Hepatocyte (in vitro differentiated cells): ENCODE measurements at regions not wholly inside any gene's neighbourhood (a gene's known extent, or its start where the extent isn't known, plus 50 kb on each side); places are given as distances from the start of the nearest gene placed in this dataset.

Experiments used
- DNase-seq: peaks from one replicate; pipeline ENCODE4 v3.0.0-alpha.2; 2016; ENCODE audit warnings: low spot score
- H2AFZ ChIP-seq: fragments of 200-600 bp; sonication (generic); 2 replicates; pipeline ENCODE4 v1.6.0; 2016; ENCODE audit warnings: antibody characterized with exemption, mild to moderate bottlenecking
- H3K27ac ChIP-seq: fragments of 200-600 bp; sonication (generic); 2 replicates; pipeline ENCODE4 v1.5.1; 2016; ENCODE audit warnings: mild to moderate bottlenecking
- H3K27me3 ChIP-seq: fragments of 200-600 bp; sonication (generic); 2 replicates; pipeline ENCODE4 v1.6.1; 2016
- H3K36me3 ChIP-seq: fragments of 200-600 bp; sonication (generic); replicated peaks from 2 replicates; pipeline ENCODE4 v1.5.1; 2016; ENCODE audit warnings: low read depth; ENCODE audit not compliant: insufficient read depth
- H3K4me1 ChIP-seq: fragments of 200-600 bp; sonication (generic); 2 replicates; pipeline ENCODE4 v1.5.1; 2016; ENCODE audit warnings: mild to moderate bottlenecking, moderate library complexity; ENCODE audit not compliant: insufficient read depth
- H3K4me2 ChIP-seq: fragments of 200-600 bp; sonication (generic); 2 replicates; pipeline ENCODE4 v1.6.0; 2016
- H3K4me3 ChIP-seq: fragments of 200-600 bp; sonication (generic); 2 replicates; pipeline ENCODE4 v1.5.1; 2016; ENCODE audit warnings: mild to moderate bottlenecking
- H3K79me2 ChIP-seq: fragments of 200-600 bp; sonication (generic); 2 replicates; pipeline ENCODE4 v1.6.0; 2017; ENCODE audit warnings: mild to moderate bottlenecking
- H3K9me2 ChIP-seq: fragments of 200-600 bp; sonication (generic); replicated peaks from 2 replicates; pipeline ENCODE4 v1.6.0; 2017; ENCODE audit warnings: mild to moderate bottlenecking; ENCODE audit not compliant: insufficient read depth
- H3K9me3 ChIP-seq: fragments of 200-600 bp; sonication (generic); 2 replicates; pipeline ENCODE4 v1.5.1; 2016; ENCODE audit warnings: low read depth, mild to moderate bottlenecking
- H4K20me1 ChIP-seq: fragments of 200-600 bp; sonication (generic); 2 replicates; pipeline ENCODE4 v1.6.0; 2016; ENCODE audit warnings: mild to moderate bottlenecking; ENCODE audit not compliant: insufficient read depth, poor library complexity, severe bottlenecking
- EZH2 ChIP-seq: fragments of 200-600 bp; sonication (generic); IDR thresholded peaks from 2 replicates; pipeline ENCODE4 v1.6.1; 2016; ENCODE audit warnings: antibody characterized with exemption, mild to moderate bottlenecking, borderline replicate concordance
- EZH2phosphoT487 ChIP-seq: fragments of 200-600 bp; sonication (generic); IDR thresholded peaks from one replicate; pipeline ENCODE4 v1.6.1; 2018; ENCODE audit warnings: antibody characterized with exemption, mild to moderate bottlenecking, low read depth, moderate library complexity; ENCODE audit not compliant: unreplicated experiment, severe bottlenecking
- WGBS: methylation state at CpG from one replicate; pipeline ENCODE4 v1.1.6; 2016; ENCODE audit warnings: low lambda C conversion rate; ENCODE audit errors: missing lambda C conversion rate; 5-methylcytosine and 5-hydroxymethylcytosine counted together
- TF ChIP-seq, protein P1 (sequence below): fragments of 200-600 bp; sonication (generic); IDR thresholded peaks from 2 replicates; pipeline ENCODE4 v1.5.1; 2016; ENCODE audit warnings: antibody characterized with exemption, mild to moderate bottlenecking; ENCODE audit not compliant: poor library complexity

DNA sequence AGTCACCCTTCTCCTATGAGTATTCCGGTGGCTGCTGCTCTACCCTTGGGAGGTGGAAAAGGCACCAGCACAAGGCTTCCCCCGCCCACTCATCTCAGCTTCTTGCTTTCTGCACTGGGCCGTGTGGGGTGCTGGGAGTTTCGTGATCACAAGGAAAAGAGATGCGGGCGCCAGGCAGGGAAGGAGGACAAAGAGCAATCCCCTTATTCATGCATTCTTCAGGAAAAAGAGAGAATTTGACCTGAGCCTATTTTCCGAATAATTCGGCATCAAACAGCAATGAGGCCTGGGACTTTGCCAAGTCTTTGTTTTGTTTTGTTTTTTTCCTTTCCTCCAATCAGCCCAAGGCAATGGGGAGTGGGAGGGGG is 102.2 kb upstream of the LPP start:
- H3K27ac ChIP-seq, result peak overlapping the region; percentile 54
- 88% methylated on average over 8 of the region's 8 CpGs for WGBS
- H2AFZ ChIP-seq, result no peak overlapping the region
- peaks cover 17% of the 10 kb centered on the region for H3K4me1 ChIP-seq
- no peaks in the 10 kb centered on the region for H3K9me3 ChIP-seq
- no peaks in the 10 kb centered on the region for H3K79me2 ChIP-seq
- H3K4me3 ChIP-seq, result no peak overlapping the region
- no peaks in the 10 kb centered on the region for H3K9me2 ChIP-seq
- no peaks in the 10 kb centered on the region for H3K27me3 ChIP-seq
- TF ChIP-seq EZH2 (no peak), EZH2phosphoT487 (no peak)
- TF ChIP-seq, protein P1, sequence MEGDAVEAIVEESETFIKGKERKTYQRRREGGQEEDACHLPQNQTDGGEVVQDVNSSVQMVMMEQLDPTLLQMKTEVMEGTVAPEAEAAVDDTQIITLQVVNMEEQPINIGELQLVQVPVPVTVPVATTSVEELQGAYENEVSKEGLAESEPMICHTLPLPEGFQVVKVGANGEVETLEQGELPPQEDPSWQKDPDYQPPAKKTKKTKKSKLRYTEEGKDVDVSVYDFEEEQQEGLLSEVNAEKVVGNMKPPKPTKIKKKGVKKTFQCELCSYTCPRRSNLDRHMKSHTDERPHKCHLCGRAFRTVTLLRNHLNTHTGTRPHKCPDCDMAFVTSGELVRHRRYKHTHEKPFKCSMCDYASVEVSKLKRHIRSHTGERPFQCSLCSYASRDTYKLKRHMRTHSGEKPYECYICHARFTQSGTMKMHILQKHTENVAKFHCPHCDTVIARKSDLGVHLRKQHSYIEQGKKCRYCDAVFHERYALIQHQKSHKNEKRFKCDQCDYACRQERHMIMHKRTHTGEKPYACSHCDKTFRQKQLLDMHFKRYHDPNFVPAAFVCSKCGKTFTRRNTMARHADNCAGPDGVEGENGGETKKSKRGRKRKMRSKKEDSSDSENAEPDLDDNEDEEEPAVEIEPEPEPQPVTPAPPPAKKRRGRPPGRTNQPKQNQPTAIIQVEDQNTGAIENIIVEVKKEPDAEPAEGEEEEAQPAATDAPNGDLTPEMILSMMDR, result no peak
- H3K36me3 ChIP-seq, result no peaks in the 10 kb centered on the region
- no peak overlapping the region for H3K4me2 ChIP-seq
- H4K20me1 ChIP-seq, result no peaks in the 10 kb centered on the region
- DNase-seq, result no peak

DNA sequence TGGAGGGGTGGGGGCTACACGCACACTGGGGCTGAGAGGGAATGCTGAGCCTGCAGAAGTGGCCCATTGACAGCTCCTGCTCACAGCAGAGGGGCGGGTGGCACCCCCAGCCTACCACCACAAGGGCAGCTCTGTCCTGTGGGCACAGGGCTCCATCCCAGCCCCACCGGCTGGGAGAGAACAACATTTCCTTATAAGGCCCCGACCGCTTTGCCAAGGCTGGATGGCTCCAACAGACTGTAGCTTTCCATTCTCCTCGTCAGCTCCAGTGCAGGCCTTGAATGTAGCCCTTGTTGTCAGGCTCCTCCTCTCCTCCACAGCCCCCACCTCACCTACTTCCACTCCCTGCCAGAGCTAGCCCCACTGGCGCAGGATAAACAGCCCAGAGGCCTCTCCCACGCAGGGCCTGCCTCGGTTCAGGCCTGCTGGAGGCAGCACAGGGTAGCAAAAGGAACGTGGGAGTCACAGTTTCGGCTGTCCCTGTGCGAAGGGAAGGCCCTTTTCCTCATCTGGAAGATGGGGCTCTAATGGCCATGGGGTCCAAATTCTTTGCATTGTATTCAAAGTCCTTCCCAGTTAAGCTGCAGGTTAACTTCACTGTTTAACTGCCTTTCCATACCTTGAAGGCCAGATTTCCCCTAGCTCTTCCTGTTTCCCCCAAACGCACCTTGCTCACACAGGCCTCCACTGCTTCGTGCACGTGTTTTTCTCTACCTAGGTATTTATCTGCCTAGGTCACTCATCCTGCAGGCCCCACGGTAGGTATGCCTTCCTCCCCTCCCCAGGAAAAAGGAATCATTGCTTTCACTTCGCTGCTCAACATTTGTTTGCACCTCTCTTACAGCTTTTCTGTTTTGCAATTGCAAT is 101.6 kb upstream of the LPP start:
- Histone ChIP-seq H3K4me1 (peaks cover 15% of the 10 kb centered on the region), H3K4me2 (peak overlapping the region; percentile 26), H3K4me3 (no peak overlapping the region), H3K79me2 (no peaks in the 10 kb centered on the region), H4K20me1 (no peaks in the 10 kb centered on the region), H3K27ac (peak overlapping the region; percentile 54), H2AFZ (no peak overlapping the region), H3K9me2 (no peaks in the 10 kb centered on the region), H3K9me3 (no peaks in the 10 kb centered on the region), H3K27me3 (no peaks in the 10 kb centered on the region), H3K36me3 (no peaks in the 10 kb centered on the region)
- peak; percentile 72 for DNase-seq
- TF ChIP-seq, protein P1, result peak; percentile 45
- TF ChIP-seq EZH2phosphoT487, result no peak
- whole genome bisulfite sequencing, result 52% methylated on average over 15 of the region's 17 CpGs

DNA sequence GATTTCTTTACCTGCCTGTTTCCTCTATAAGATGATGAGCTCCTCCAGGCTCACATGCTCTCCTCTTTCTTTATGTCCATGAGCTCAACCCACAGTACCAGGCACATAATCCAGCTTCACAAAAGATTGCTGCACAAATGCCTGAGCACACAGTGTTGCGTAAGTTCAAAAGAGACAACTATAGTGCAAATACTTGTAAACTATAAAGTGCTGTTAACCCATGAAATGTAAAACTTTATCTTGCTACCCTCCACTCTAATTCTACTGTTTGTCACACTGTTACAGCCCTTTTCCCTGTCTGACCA is 101.0 kb upstream of the LPP start:
- TF ChIP-seq EZH2phosphoT487 (no peak), EZH2 (no peak)
- TF ChIP-seq, protein P1, result no peak
- Histone ChIP-seq H3K79me2 (no peaks in the 10 kb centered on the region), H3K9me3 (no peaks in the 10 kb centered on the region), H3K27ac (peak overlapping the region; percentile 54), H3K36me3 (no peaks in the 10 kb centered on the region), H3K9me2 (no peaks in the 10 kb centered on the region), H3K4me3 (no peak overlapping the region), H3K4me1 (peaks cover 15% of the 10 kb centered on the region), H3K27me3 (no peaks in the 10 kb centered on the region), H3K4me2 (peak overlapping the region; percentile 26), H2AFZ (no peak overlapping the region), H4K20me1 (no peaks in the 10 kb centered on the region)
- no peak for DNase-seq
- 57% methylated on average over 1 of the region's 1 CpG for WGBS
